OCI-LY1 (cell line): ENCODE measurements at regions not wholly inside any gene's neighbourhood (a gene's known extent, or its start where the extent isn't known, plus 50 kb on each side); places are given as distances from the start of the nearest gene placed in this dataset.

Experiments
- H2AFZ ChIP-seq: fragments of 200-600 bp; sonication (generic), shearing (Covaris generic); 2 replicates; pipeline ENCODE4 v1.6.0; 2014; ENCODE audit warnings: antibody characterized with exemption, mild to moderate bottlenecking, low read length
- H3F3A ChIP-seq: fragments of 200-600 bp; sonication (generic), shearing (Covaris generic); 2 replicates; pipeline ENCODE4 v1.6.0; 2014; ENCODE audit warnings: mild to moderate bottlenecking, antibody characterized with exemption, low read length, moderate library complexity; ENCODE audit not compliant: insufficient read depth
- H3K27ac ChIP-seq: fragments of 200-600 bp; sonication (generic); 2 replicates; pipeline ENCODE4 v1.5.1; 2014; ENCODE audit warnings: low read length, mixed run types, mild to moderate bottlenecking, low read depth; ENCODE audit not compliant: poor library complexity, severe bottlenecking
- H3K27me3 ChIP-seq: fragments of 200-600 bp; sonication (generic); 2 replicates; pipeline ENCODE4 v1.6.0; 2014; ENCODE audit warnings: antibody characterized with exemption, mild to moderate bottlenecking, low read length, moderate library complexity; ENCODE audit not compliant: insufficient read depth
- H3K36me3 ChIP-seq: fragments of 200-600 bp; sonication (generic); 2 replicates; pipeline ENCODE4 v1.6.1; 2014; ENCODE audit warnings: mild to moderate bottlenecking, antibody characterized with exemption, low read length, moderate library complexity, mixed read lengths; ENCODE audit not compliant: insufficient read depth
- H3K4me1 ChIP-seq: fragments of 200-600 bp; sonication (generic); 2 replicates; pipeline ENCODE4 v1.5.1; 2014; ENCODE audit warnings: mild to moderate bottlenecking, low read length, moderate library complexity; ENCODE audit not compliant: insufficient read depth, severe bottlenecking
- H3K4me2 ChIP-seq: fragments of 200-600 bp; sonication (generic), shearing (Covaris generic); 2 replicates; pipeline ENCODE4 v1.6.1; 2014; ENCODE audit warnings: low read length
- H3K4me3 ChIP-seq: fragments of 200-600 bp; sonication (generic); 2 replicates; pipeline ENCODE4 v1.5.1; 2014; ENCODE audit warnings: low read length, low read depth, mild to moderate bottlenecking, mixed read lengths; ENCODE audit not compliant: poor library complexity, severe bottlenecking
- H3K79me2 ChIP-seq: fragments of 200-600 bp; shearing (Covaris generic); 2 replicates; pipeline ENCODE4 v1.6.1; 2016; ENCODE audit warnings: mixed run types, low read length, mixed read lengths; ENCODE audit not compliant: insufficient read depth
- H3K9ac ChIP-seq: fragments of 200-600 bp; sonication (generic), shearing (Covaris generic); 2 replicates; pipeline ENCODE4 v1.6.1; 2014; ENCODE audit warnings: mild to moderate bottlenecking, low read length, mixed read lengths
- H3K9me2 ChIP-seq: fragments of 200-600 bp; sonication (generic), shearing (Covaris generic); 2 replicates; pipeline ENCODE4 v1.6.1; 2014; ENCODE audit warnings: low read depth, mild to moderate bottlenecking, low read length, mixed read lengths
- H3K9me3 ChIP-seq: fragments of 200-600 bp; shearing (Covaris generic); 2 replicates; pipeline ENCODE4 v1.6.1; 2014; ENCODE audit warnings: low read length, mixed read lengths
- H4K20me1 ChIP-seq: fragments of 200-600 bp; sonication (generic), shearing (Covaris generic); 2 replicates; pipeline ENCODE4 v1.6.0; 2016; ENCODE audit warnings: mild to moderate bottlenecking, low read length; ENCODE audit not compliant: insufficient read depth
- EZH2 ChIP-seq: fragments of 200-600 bp; sonication (generic), shearing (Covaris generic); IDR thresholded peaks from 2 replicates; pipeline ENCODE4 v1.8.0; 2017; ENCODE audit warnings: borderline replicate concordance, mixed run types, mild to moderate bottlenecking, antibody characterized with exemption, low read length, moderate library complexity, mixed read lengths
- TF ChIP-seq, protein P1 (sequence below): fragments of 200-600 bp; sonication (generic), shearing (Covaris generic); IDR thresholded peaks from 2 replicates; pipeline ENCODE4 v1.5.1; 2017; ENCODE audit warnings: mild to moderate bottlenecking, antibody characterized with exemption, low read length, moderate library complexity, mixed read lengths

DNA sequence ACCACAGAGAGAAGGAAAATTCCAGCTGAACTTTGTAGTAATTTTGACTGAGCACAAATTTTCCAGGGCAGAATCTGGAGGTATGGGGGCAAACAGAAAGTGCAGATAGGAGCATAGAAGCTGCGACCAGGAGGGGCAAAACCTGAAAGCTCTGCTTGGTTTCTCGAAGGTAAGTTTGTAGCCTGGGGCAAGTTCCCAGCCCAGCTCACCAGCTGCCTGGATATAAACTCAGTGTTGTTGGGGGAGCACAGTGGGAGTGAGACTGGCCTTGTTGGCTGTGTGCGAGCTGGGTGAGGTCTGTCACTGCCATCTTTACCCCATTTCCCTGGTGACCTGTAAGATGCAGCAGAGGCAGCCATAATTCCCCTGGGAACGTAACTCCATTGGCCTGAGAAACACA is 213.5 kb upstream of the POF1B start:
- Histone ChIP-seq H4K20me1 (no peaks in the 10 kb centered on the region), H3K9me3 (no peaks in the 10 kb centered on the region), H3K9me2 (no peaks in the 10 kb centered on the region), H3K4me1 (no peaks in the 10 kb centered on the region), H3K27me3 (no peaks in the 10 kb centered on the region), H3K9ac (no peak overlapping the region), H3K79me2 (no peaks in the 10 kb centered on the region), H3K27ac (no peak overlapping the region), H3K4me3 (no peak overlapping the region), H2AFZ (no peak overlapping the region), H3K4me2 (no peak overlapping the region), H3K36me3 (no peaks in the 10 kb centered on the region), H3F3A (no peaks in the 10 kb centered on the region)
- TF ChIP-seq, protein P1, sequence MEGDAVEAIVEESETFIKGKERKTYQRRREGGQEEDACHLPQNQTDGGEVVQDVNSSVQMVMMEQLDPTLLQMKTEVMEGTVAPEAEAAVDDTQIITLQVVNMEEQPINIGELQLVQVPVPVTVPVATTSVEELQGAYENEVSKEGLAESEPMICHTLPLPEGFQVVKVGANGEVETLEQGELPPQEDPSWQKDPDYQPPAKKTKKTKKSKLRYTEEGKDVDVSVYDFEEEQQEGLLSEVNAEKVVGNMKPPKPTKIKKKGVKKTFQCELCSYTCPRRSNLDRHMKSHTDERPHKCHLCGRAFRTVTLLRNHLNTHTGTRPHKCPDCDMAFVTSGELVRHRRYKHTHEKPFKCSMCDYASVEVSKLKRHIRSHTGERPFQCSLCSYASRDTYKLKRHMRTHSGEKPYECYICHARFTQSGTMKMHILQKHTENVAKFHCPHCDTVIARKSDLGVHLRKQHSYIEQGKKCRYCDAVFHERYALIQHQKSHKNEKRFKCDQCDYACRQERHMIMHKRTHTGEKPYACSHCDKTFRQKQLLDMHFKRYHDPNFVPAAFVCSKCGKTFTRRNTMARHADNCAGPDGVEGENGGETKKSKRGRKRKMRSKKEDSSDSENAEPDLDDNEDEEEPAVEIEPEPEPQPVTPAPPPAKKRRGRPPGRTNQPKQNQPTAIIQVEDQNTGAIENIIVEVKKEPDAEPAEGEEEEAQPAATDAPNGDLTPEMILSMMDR: no peak

DNA sequence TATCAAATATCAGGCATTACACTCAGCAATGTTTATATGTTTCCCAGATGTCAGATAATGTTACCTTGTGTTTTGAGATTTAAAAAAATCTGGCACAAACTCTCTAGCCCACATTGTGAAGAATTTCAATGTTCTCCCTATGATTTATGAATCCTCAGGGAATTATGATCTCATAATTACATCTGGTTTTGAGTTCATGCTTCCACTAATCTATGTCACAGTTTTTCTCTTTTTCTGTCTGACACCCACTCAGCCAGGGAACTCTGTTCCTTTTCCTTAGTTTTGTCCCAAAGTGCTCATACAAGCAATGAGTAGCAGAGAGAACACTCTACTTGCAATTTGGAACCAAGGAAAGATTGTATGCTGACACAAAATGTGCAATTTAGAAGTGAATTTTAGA is 212.1 kb upstream of the POF1B start:
- Histone ChIP-seq H3K36me3 (no peaks in the 10 kb centered on the region), H4K20me1 (no peaks in the 10 kb centered on the region), H3K4me1 (no peaks in the 10 kb centered on the region), H2AFZ (no peak overlapping the region), H3K4me3 (no peak overlapping the region), H3K79me2 (no peaks in the 10 kb centered on the region), H3K9ac (no peak overlapping the region), H3K4me2 (no peak overlapping the region), H3F3A (no peaks in the 10 kb centered on the region), H3K9me3 (no peaks in the 10 kb centered on the region), H3K27me3 (no peaks in the 10 kb centered on the region), H3K27ac (no peak overlapping the region), H3K9me2 (no peaks in the 10 kb centered on the region)
- TF ChIP-seq, protein P1: no peak
- TF ChIP-seq EZH2: no peak

DNA sequence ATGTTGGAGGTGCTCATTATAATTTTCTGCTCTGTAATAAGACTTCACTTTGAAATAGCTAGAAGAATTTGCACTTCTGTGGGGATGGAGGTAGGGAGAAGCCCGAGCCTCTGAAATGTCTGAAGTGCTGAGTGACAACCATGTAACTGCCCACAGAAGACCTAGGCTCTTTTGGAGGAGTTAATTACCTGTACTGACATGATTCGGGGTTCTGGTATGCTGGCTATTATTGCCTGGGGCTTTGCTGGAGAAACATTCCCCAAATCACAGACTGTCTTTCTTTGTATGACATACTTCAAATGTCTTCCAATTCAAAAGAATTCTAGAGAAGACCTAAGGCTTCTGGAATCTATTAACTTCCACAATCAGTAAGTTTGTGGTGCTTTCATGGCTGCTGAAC is 211.2 kb upstream of the POF1B start:
- H3K9me3 ChIP-seq: no peaks in the 10 kb centered on the region
- H3K9me2 ChIP-seq: no peaks in the 10 kb centered on the region
- no peaks in the 10 kb centered on the region for H3K4me1 ChIP-seq
- H3K4me2 ChIP-seq: no peak overlapping the region
- no peaks in the 10 kb centered on the region for H3K36me3 ChIP-seq
- H3K9ac ChIP-seq: no peak overlapping the region
- no peak overlapping the region for H2AFZ ChIP-seq
- H3K79me2 ChIP-seq: no peaks in the 10 kb centered on the region
- H3F3A ChIP-seq: no peaks in the 10 kb centered on the region
- TF ChIP-seq, protein P1: no peak
- no peak for TF ChIP-seq EZH2
- no peaks in the 10 kb centered on the region for H3K27me3 ChIP-seq
- H4K20me1 ChIP-seq: no peaks in the 10 kb centered on the region
- H3K4me3 ChIP-seq: no peak overlapping the region
- H3K27ac ChIP-seq: no peak overlapping the region
